NCI-H524 treated with DMSO at 0.1 percent for 48 hours (cell line): ENCODE measurements at regions not wholly inside any gene's neighbourhood (a gene's known extent, or its start where the extent isn't known, plus 50 kb on each side); places are given as distances from the start of the nearest gene placed in this dataset.

Experiments used
- DNase-seq: peaks from one replicate; lab custom pipeline; 2025; lab: John Stamatoyannopoulos, UW

DNA sequence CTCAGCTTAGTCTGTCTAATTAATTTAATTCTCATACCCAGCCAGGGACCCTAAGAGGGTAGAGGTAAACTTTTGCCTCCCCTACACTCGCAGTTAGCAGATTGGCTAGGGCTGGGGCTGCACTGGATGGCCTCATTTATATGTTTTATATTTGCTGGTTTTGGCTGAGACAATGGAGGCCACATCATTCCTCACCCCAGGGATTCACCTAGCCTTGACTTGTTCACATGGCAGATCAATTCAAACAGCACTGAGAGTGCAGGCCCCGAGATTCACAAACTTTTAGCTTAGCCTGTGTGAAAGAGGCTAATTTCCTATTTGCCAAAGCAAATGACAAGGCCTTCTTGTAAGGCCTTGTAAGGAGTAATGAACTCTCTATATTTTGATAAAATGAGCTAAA is 844.4 kb downstream of the ARAP2 start:
- no peak for DNase-seq

DNA sequence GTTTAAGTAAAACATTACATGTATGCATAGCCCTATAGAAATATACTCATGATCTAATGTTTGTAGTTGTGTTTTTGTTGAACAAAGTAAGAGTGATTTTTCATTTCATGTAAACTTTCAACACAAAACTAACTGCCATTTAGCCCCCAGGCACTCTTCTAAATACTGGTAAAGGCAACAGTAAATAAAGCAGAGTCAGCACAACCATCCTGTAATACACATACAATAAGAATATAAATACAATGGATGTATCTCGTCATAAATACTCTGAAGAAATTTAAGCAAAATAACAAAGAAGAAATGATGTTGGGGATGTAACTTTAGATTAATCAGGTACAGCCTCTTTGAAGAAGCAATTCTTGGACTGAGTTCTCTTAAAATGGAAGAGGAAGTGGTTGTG is 821.2 kb downstream of the ARAP2 start:
- no peak for DNase-seq

DNA sequence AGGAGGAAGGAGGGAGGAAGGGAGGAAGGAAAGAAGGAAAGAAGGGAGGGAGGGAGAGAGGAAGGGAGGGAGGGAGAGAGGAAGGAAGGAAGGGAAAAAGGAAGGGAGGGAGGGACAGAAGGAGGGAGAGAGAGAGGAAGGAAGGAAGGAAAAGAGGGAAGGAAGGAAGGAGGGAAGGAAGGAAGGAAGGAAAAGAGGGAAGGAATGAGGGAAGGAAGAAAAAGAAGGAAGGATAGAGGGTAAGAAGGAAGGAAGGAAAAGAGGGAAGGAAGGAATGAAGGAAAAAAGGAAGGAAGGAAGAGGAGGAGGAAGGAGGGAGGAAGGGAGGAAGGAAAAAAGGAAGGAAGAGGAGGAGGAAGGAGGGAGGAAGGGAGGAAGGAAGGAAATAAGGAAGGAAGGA is 796.8 kb downstream of the ARAP2 start:
- no peak for DNase-seq

DNA sequence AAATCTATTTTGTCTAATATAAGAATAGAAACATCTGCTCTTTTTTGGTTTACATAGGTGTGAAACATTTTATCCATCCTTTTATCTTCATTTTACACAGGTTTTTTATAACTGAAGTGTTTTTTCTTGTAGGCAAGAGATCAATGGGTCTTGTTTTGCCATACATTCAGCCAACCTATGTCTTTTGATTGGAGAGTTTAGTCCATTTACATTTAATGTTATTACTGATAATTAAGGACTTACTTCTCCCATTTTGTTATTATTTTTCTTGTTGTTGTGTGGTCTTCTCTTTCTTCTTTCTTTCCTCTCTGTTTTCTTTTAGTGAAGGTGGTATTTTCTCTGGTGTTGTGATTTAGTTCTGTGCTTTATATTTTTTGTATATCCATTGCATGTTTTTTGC is 785.3 kb downstream of the ARAP2 start:
- DNase-seq: no peak

DNA sequence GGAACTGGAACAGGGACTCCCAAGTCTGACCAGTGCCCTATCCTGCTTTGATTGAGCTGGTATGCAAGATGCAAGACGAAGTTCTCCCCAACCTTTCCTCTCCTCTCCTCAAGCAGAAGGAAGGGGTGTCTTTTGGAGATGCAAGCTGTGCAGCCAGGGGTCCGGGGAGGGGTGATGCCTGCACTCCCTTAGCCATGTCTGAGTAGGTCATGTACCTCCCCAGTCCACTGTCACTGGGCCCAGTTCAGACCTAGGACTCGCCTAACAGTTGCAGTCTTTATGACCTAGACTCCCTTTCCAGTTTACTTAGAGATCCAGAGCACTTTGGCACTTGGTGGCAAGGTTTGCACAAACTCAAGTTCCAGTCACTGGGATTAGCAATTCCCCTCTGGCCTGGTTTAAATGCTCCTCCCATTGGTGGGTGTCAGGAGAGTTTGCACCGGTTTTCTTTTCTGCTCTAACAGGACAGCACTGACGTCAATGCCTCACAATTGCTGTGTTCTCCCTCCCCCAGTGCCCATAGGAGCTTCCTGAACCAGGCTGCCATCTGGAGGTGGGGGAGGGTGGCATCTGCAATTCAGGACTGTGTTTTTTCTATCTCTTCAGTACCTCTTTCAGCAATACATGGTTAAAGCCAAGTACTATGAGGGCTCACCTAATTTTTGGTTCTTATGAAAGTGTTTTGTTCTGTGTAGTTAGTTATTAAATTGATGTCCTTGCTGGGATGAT is 782.2 kb downstream of the ARAP2 start:
- peak; percentile 13 for DNase-seq

DNA sequence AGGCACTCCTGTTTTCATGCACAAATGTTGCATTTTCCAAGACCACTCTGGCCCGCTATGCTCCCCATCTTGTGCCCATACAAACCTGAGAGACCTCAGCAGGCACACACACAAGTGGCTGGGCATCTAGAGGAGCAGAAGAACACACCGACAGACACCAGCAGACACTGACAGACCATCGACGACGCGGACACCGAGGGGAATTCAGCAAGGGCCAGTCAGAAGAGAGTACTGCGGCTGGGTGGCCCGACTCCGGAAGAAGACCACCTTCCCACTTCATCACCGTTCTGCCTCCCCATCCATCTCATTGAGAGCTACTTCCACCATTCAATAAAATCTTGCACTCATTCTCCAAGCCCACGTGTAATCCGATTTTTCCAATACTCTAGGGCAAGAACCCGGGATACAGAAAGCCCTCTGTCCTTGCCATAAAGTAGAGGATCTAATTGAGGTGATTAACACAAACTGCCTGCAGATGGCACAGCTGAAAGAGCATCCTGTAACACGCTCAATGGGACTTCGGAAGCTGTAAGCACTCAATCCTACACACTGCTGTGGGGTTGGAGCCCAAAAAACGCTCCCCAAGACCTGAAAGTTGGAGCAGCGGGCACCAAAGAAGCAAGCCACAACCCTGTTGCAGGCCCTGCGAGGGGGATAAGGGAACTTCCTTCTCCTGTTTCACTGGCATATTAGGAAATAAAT is 780.9 kb downstream of the ARAP2 start:
- DNase-seq: peak; percentile 9

DNA sequence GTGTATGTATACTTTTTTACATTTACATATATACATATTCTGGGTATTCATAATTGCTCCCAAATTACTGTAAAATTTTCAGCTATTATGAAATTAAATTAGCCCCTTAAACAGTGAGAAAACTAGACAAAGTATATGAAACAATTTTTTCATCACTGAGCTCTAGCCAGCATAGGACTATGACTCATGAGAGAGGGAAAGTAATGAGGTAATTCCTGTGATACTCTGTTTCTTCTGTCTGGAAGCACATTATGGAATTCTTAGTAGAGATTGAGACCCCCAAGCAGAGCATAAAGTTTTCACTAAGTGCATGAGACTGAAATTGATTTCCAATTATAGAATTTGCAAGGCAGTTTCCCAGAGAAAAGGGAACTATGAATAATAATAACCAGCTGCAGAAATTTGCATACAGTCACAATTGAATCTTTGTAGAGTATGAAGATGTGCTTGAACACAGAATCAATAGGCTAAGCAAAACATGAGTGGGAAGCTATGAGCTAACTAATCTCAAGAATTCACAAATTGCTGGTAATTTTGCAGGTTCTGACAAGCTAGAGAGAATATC is 779.3 kb downstream of the ARAP2 start:
- DNase-seq: no peak

DNA sequence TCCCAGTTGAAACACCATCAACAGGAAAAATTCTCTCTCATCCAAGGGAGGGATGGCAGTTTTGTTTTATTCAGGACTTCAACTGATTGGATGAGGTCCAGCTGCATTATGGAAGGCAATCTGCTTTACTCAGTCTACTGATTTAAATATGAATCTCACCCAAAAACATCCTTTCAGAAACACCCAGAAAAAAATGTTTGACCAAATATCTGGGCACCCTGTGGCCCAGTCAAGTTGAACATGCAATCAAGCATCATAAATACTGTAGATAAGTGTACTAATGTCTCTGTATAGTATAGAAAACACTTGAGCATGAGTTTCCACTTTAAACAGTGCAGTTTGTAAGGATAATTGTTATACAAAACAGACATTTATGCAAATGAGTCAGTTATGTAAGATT is 753.2 kb downstream of the ARAP2 start:
- no peak for DNase-seq

DNA sequence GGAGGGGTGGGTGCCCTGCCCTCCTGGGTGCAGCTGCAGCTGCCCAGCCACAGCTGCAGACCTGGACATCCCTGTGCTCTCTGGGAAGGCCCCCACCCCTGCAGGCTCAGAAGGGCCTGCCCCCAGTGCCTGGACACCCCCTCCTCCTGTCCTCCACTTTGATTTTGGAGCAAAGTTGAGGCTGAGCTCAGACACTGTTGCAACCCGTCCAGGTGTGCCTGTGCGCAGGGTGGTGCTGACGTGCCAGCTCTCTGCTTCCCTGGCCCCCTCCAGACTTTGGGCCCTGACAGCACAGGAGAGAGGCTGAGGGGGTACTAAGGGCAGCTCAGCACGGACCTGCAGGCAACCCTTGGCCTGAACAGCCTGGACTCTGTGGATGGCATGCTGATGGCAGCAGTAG is 750.3 kb downstream of the ARAP2 start:
- DNase-seq: no peak

DNA sequence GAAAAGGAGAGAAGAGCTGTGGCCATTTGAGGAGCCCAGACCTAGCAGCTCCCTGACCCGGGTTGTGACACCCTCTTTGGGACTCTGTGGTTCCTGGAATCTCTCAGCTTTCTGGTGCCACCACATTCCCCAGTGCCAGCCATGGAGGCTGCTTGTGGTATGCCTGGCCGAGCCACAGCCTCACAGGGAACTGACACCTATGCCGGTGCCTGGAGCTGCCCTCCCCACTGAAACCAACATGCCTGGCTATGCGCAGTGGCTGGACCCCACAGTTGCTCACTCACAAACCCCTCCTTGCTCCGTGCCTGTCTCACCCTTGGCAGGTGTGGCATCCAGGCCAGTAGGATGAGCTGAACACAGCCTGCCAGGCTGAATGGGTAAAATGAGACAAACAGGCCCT is 749.4 kb downstream of the ARAP2 start:
- no peak for DNase-seq

DNA sequence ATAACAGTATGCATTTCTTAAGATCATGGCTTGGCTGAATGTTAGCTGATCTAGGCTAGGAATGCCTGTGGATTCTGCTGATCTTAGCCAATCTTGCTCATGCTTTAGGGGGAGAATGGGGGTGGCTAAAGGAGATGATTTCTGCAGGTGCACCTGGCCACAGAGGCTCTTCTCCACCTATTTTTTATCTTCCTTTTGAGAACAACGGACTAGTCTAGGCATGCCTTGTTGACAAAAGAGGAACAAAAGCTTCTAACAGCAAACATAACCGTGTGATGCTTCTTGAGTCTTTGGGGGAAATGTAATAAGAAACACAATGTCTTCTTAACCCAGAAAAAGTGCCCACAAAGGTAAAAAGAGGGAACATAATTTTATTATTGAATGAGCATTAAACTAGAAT is 743.5 kb downstream of the ARAP2 start:
- DNase-seq: no peak

DNA sequence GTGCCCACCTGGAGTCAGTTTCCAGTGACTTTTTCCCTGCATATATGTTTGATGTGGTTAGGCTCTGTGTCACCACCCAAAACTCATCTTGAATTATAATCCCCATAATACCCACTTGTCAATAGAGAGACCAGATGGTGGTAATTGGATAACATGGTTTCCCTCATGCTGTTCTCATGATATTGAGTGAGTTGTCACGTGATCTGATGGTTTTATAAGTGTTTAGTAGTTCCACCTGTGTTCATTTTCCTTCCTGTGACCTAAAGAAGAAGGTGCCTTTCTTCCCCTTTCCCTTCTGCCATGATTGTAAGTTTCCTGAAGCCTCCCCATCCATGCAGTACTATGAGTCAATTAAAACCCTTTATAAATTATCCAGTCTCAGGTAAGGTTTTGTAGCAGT is 740.9 kb downstream of the ARAP2 start:
- peak; percentile 99 for DNase-seq

DNA sequence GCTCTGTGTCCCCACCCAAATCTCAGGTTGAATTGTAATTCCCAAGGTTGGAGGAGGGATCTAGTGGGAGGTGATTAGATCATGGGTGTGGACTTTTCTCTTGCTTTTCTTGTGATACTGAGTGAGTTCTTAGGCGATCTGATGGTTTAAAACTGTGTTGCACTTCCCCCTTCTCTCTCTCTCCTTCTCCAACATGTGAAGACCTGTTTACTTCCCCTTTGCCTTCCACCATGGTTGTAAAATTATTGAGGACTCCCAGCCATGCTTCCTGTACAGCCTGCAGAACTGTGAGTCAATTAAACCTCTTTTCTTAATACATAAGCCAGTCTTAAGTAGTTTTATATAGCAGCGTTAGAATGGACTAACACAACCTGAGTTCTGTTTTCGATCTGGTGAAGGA is 738.2 kb downstream of the ARAP2 start:
- no peak for DNase-seq

DNA sequence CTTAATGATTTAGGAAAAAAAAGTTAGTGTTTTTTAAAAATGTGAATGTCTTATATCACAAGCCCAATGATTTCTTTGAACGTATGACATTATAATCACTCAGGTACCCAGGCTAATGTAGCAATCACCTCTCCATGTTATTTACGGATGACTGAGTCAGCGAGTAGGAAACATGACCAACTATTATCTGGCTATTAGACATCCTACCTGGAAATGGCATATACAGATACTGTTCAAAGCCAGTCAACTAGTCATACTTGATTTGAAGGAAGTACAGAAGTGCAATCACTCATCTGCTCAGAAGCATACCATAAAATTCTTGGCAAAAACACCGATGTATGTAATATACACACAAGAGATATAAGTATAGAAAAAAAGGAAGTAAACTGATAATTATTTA is 732.5 kb downstream of the ARAP2 start:
- DNase-seq: no peak

DNA sequence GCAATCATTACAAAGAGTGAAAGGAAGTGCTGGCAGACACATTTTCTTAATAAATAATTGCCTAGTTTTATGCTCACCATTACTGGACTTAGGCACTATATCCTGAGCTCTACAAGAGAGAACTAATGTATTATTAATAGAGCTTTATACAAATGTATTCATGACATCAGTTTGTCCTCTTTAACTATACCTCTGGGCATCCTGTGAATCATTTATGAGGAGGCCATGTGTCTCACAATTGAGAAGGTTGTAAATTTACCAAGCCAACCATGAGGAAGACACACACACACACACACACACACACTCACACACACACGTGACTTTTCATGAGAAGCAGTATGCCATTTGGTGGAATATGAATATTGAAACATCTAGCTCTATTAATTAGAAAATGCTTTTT is 728.2 kb downstream of the ARAP2 start:
- DNase-seq: no peak

DNA sequence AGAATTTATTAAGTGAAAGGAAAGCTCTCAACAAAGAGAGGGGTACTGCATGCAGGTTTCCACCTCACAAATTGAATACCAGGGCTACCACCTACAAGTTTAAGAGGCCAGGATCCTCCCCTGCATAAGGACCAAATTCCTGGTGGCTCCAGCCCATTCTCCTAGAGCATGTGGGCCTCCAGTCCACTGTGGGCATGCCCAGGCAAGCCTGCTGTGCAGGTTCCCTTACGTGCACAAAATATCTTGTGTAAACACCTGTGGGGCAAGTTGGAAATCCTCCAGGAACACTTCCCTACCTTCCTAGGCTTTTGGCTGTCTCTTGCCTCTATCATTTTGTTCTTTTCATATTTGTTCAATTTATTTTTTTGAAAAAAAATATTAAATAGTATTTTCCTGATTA is 724.3 kb downstream of the ARAP2 start:
- no peak for DNase-seq

DNA sequence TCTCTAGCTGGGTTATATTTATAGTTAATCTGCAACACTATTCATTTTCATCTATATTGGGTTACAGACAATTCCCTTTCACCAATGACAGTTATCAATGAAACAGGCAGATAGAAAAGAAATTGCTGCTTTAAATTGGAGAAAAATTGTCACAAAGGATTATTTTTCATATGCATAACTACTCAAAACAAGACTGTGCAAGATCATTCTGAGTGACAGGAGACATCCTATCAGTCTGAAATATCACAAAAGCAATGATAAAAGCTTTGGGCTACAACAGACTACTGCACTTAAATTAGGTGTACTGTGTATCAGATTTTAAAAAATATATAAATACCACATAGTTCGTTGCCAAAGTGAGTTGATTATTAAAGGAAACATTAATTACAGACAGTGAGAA is 722.6 kb downstream of the ARAP2 start:
- no peak for DNase-seq

DNA sequence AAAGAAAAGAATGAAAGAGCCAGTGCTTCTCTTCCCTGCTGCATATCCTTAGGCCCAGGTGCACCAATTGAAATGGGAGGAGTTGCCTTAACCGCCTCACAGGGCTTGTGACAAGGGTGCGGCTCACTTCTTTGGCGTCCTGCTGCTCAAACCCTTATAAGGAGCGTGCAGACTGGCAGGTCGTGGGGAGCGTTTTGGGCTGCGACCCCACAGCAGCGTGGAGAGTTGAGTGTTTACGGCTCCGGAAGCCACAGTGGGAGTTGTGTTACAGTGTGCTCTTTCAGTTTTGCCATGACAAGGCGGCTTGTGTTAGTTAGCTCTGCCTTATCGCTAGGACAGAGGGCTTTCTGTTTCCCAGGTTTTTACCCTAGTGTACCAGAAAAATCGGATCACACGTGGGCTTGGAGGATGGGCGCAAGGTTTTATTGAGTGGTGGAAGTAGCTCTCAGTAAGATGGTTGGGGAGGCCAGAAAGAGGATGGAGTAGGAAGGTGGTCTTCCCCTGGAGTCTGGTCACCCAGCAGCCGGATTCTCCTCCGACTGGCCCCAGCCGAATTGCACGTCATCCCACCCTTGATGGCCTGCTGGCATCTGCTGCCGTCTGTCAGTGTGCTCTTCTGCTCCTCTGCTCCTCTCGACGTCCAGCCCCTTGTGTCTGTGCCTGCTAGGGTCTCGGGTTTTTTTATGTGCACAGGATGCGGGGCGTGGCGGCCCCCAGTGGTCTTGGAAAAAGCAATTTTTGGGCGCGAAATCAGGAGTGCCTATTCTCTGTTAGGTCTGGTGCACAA is 718.9 kb downstream of the ARAP2 start:
- no peak for DNase-seq

DNA sequence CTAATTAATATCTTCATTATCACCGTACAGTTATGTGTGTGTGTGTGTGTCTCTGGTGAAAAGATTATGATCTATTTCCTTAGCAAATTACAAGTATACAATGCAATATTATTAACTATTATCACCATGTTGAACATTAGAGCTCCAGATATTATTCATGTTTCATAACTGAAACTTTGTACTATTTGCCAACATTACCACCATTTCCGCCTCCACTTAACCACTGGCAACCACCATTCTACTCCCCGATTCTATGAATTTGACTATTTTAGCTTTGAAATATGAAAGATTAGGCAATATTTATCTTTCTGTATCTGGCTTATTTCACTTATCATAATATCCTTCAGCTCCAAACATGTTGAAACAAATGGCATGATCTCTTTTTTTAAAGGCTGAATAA is 717.9 kb downstream of the ARAP2 start:
- no peak for DNase-seq

DNA sequence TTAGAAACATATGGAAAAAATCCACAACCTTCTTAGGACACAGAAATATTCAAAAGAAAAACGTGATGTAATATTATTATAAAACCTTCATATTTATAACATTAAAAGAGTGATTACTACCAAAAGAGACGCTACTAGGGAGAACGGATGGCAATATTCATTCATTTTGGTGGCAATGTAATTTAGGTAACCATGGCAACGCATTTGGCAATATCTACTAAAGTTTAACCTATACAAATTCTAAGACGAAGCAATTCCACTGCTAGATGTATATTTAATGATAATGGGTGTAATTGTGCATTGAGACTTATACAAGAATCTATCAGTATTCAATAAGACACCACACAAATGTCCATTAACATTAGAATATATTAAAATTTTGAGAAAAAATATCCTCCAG is 709.4 kb downstream of the ARAP2 start:
- DNase-seq: no peak

DNA sequence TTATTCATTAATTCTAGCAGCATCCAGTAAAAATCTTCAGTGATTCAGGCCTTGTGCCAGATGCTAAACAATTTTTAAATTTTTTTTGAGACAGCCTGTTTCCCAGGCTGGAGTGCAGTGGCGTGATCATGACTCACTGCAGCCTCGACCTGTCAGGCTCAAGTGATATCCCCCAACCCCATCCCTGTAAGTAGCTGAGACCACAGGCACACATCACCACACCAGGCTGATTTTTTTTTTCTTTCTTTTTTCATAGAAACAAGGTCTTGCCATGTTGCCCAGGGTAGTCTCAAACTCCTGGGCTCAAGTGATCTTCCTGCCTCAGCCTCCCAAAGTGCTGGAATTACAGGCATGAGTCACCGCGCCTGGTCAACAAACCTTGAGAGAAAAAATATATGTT is 705.5 kb downstream of the ARAP2 start:
- no peak for DNase-seq

DNA sequence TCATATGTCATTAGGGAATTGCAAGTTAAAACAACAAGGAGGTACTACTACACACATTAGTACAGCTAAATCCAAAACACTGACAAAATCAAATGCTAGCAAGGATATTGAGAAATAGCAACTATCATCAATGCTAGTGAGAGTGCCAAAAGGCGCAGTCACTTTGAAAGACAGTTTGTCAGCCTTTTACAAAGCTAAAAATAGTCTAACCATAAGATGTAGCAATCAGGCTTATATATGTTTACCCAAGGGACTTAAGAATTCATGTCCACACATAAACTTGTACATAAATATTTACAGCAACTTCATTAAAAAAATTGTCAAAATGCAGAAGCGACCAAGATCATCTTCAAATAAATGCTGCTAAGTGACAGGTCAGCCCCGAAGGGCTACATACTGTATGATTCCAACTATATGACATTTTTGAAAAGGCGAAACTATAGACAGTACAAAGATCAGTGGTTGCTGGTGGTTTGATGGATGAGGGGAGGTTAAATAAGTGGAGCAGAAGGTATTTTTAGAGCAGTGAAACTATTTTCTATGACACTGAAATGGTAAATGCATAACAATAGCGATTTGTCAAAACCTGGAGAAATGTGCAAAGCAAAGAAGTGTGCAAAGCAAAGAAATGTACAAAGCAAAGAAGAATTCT is 704.8 kb downstream of the ARAP2 start:
- no peak for DNase-seq
